HG03175 (cell line): ENCODE measurements at regions not wholly inside any gene's neighbourhood (a gene's known extent, or its start where the extent isn't known, plus 50 kb on each side); places are given as distances from the start of the nearest gene placed in this dataset.

Experiments
- ATAC-seq: cut with Tn5 transposase; IDR thresholded peaks from one replicate; pipeline ENCODE4 v1.9.1; 2021; ENCODE audit warnings: mild to moderate bottlenecking, moderate library complexity; ENCODE audit not compliant: unreplicated experiment

- no peak for ATAC-seq
Observed at GRCh38 chr12:124633365-124634362, 66.3 kb upstream of the NCOR2 start.

DNA sequence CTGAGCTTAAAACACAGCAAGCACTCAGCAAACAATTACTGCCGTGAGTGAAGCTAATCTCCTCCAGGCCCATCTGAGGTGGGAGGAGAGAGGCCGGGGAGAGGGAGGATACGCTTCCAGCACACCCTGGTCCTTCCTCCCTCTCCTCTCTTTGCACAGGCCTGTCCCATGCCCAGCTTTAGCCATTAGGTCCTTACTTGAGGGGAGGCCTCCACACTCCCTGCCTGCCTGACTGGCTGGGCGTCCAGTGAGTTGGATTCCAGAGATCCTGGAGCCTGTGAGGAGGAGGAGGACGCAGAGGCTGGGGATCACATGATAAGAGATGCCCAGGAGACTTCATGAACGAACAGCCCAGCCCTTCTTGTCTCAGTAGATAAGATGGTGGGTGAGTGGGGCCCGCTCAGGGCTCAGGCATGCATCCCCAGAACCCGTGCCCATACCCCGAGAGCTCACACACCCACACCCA lies 65.1 kb upstream of the NCOR2 start:
- no peak for ATAC-seq

DNA sequence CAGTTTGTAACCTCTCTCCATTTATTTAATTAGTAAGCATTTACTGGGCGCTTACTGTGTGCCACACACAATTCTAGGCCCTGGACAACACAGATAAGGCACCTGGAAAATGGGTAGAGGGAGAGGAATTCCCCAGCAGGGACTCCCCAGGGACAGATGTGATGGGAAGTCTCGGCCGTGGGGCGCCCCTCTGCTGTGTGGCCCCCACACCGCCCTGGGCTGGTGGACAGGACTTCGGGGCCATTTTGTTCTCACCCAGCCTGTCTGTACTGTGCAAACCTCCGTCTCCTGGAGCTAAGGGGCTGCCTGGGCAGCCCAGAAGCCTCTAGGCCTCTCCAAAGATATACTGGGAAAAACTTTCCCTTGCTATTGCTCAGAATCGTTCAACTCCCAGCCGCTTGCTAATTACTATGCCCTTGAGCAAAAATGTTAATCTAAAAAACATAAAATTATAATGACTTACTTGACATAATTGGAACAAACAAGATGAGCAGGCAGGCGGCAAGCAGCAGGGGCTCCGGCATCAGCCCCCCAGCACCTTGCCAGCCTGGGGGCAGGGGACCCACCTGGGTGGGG lies 64.4 kb upstream of the NCOR2 start:
- ATAC-seq, result no peak

- no peak for ATAC-seq
Observed at GRCh38 chr12:124630791-124631313, 63.4 kb upstream of the NCOR2 start.

DNA sequence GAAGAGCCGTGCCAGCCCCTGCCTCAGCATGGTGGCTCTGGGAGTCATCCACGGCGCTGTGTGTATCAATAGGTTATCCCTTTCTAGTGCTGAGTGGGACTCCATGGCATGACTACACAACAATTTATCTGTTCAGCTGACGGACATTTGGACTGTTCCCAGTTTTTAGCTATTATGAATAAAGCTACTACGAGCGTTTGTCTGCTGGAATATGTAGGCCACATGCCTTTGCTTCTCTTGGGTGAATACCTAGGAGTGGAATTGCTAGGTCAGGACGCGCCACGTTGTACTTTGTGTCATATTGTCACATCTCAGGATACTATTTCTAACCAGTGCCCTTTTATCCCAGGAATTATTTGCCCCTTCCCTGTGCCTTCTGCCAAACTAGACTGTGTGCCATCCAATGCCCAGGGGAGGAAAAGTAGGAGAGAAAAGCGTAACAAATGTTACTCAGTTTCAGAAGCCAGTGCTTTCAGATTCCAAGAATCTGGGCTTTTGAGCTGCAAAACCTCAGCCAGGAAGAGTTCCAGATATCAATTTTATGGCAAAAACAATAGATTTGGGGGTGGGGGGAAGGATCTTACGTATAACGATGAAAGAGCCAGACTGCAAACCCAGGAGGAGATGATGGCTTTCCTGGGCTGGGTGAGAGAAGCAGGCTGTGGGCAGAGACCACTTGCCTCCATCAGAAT lies 62.5 kb upstream of the NCOR2 start:
- ATAC-seq, result no peak

- no peak for ATAC-seq
Observed at GRCh38 chr12:124629117-124629516, 61.7 kb upstream of the NCOR2 start.

- no peak for ATAC-seq
Observed at GRCh38 chr12:124627956-124628355, 60.5 kb upstream of the NCOR2 start.

DNA sequence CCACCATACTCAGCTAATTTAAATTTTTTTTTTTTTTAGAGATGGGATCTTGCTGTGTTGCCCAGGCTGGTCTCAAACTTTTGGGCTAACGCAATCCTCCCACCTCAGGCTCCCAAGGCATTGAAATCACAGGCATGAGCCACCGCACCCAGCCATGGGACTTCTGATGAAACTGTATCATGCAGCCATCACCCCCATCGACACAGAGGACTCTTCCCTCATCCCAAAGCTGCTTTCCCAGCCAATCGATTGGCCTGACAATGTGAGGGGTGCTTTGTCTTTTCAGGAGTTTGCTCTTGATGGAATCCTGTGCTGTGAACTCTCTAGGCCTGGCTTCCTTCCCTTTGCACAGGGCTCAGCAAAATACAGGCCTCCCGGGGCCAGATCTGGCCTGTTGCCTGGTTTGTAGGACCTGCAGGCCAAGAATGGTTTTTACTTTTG lies 59.6 kb upstream of the NCOR2 start:
- ATAC-seq, result no peak

DNA sequence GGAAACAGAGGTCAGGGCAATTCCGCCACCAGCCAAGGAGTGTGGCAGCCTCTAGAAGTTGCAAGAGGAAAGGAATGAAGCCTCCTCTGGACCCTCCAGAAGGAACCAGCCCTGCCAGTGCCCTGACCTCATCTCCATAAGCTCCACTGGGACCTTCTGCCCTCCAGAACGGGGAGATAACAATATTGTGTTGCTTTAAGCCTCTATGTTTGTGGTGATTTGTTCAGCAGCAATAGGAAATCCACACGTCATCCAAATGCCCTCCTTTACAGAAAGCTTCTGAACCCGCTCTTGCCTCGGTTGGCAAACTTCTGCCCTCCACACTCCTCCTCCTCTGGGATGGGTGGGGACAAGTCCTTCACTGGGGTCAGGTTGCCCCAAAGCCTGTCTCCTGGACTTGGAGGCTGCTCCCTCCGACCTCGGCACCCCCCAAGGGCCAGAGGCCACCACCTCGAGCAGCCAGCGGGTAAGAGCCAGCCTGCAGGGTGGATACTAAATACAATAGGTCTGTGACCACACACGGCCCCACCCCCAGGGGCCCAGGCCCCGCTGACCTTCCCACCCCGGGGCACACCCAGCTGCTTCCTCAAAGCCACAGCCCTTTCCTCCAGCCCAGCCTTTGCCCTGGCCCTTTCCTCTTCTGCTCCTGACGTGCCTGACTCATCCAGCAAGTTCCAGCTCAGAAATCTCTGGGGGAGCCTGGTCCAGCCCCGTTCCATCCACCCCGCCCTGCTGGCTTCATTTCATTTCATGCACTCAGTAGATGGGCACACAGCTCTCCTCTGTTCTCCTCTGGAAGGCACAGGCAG lies 58.7 kb upstream of the NCOR2 start:
- no peak for ATAC-seq

GRCh38 chr12:124624823-124625222 lies 57.4 kb upstream of the NCOR2 start:
- no peak for ATAC-seq

GRCh38 chr12:124623344-124624035 lies 56.1 kb upstream of the NCOR2 start:
- ATAC-seq, result no peak

DNA sequence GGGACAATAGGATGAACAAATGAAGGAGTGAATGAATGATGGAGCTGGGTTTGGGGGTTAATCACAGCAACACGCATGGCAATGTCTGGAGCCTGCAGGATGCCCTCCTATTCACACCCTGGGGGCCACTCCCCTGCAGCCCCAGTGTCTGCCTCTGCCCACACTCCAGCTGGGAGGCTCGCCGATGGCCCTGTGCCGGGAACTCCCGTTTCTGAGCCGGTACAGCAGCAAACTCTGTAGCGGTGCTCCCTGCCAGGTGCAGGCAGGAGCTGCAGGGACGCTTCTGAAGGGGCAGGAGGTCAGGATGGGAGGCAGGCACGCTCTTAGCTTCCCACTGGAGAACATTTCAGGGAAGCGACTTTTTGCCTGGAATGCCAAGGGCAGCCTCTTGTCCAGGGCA lies 55.4 kb upstream of the NCOR2 start:
- no peak for ATAC-seq

DNA sequence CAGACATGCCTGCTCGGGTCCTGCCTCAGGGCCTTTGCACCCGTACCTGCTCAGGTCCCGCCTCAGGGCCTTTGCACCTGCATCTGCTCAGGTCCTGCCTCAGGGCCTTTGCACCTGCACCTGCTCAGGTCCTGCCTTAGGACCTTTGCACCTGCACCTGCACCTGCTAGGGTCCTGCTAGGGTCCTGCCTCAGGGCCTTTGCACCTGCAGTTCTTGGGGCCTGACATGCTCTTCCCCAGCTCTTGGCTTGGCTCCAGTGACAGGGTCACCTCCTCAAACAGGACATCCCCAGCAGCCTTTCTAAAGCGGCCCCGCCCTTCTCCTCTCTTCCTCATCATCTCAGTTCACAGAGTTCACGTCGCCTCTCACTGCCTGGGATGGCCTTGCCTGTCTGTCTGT lies 54.9 kb upstream of the NCOR2 start:
- ATAC-seq, result no peak

DNA sequence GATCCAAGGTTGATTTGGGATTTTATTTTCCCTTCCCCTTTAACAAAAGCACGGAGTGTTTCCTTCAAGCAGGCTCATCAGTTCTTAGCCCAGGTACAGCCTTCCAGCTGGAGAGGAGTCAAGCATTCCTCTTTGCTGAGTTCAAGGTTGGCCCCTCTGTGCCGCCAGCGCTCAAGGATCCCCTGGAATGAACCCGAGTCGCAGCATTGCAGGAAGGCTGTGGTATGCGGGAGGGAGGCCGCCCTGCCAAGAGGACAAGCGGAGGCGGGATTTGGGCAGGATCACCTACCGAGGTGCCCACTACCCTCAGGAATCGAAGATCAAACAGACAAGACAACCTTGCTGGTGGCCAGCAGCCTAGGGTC lies 53.9 kb upstream of the NCOR2 start:
- no peak for ATAC-seq

- no peak for ATAC-seq
Observed at GRCh38 chr12:124620606-124621295, 53.3 kb upstream of the NCOR2 start.

DNA sequence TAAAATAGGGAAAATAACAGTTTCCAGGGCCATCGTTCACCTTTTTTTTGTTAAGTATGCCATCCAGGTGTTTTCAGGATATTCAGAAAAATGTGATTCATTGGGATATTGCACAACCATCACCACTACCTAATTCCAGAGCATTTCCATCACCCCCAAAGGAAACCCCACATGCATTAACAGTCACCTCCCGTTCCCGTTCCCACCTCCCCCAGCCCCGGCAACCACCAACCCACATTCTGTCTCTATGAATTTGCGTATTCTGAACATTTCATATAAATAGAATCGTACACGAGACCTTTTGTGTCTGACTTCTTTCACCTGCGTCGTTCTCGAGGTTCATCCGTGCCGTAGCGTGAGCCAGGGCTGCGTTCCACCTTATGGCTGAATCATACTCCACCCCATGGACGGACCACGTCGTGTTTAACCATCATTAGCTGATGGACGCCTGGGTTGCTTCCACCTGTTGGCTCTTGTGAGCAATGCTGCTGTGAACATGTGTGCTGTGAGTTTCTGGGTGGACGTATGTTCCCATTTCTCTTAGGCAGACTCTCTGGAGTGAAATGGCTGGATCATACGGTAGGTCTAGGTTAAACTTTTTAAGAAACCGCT lies 51.0 kb upstream of the NCOR2 start:
- ATAC-seq, result no peak

- ATAC-seq, result no peak
Observed at GRCh38 chr12:124617615-124618014, 50.2 kb upstream of the NCOR2 start.
